Lung (tissue), 11 donors: ENCODE measurements at regions not wholly inside any gene's neighbourhood (a gene's known extent, or its start where the extent isn't known, plus 50 kb on each side); places are given as distances from the start of the nearest gene placed in this dataset.

ENCODE experiments used
- ATAC-seq: fragments of 200-7000 bp; cut with Tn5 transposase; one replicate; pipeline ENCODE4 v1.9.1; 2020; ENCODE audit warnings: moderate number of reproducible peaks; ENCODE audit not compliant: insufficient read depth, low FRiP score
- DNase-seq, 3 donors: peaks; one replicate each; pipeline ENCODE4 v3.0.0-alpha.2; 2013 to 2017
- H3K27ac ChIP-seq, 2 donors: one replicate each; pipeline ENCODE4 v1.5.1; 2013; ENCODE audit warnings: mild to moderate bottlenecking in 2 of 2, moderate library complexity in 2 of 2, control low read depth in 1 of 2, inconsistent platforms in 1 of 2, low read depth in 1 of 2, low read length in 1 of 2
- H3K27me3 ChIP-seq, 3 donors: one replicate each; pipeline ENCODE4 v1.5.1; 2013; ENCODE audit warnings: low read length in 2 of 3; ENCODE audit not compliant: control insufficient read depth in 3 of 3, insufficient read depth in 3 of 3
- H3K36me3 ChIP-seq, 4 donors: one replicate each; pipeline ENCODE4 v1.5.1; 2013; ENCODE audit warnings: low read length in 4 of 4, mild to moderate bottlenecking in 1 of 4, moderate library complexity in 1 of 4; ENCODE audit not compliant: control insufficient read depth in 4 of 4, insufficient read depth in 4 of 4
- H3K4me1 ChIP-seq, 5 donors: one replicate each; pipeline ENCODE4 v1.5.1; 2013; ENCODE audit warnings: low read length in 5 of 5, mild to moderate bottlenecking in 2 of 5, moderate library complexity in 1 of 5; ENCODE audit not compliant: control insufficient read depth in 5 of 5, insufficient read depth in 5 of 5
- H3K4me3 ChIP-seq: one replicate; pipeline ENCODE4 v1.5.1; 2013; ENCODE audit warnings: mild to moderate bottlenecking, control low read depth, moderate library complexity
- H3K9ac ChIP-seq, 2 donors: one replicate each; pipeline ENCODE4 v1.5.1; 2013; ENCODE audit warnings: low read length in 2 of 2, control low read depth in 1 of 2; ENCODE audit not compliant: insufficient read depth in 1 of 2
- H3K9me3 ChIP-seq, 4 donors: one replicate each; pipeline ENCODE4 v1.5.1; 2013; ENCODE audit warnings: low read length in 3 of 4, mild to moderate bottlenecking in 1 of 4, moderate library complexity in 1 of 4; ENCODE audit not compliant: control insufficient read depth in 4 of 4, insufficient read depth in 3 of 4
- CTCF ChIP-seq: IDR thresholded peaks from 2 replicates; pipeline ENCODE4 v1.5.1; 2012; ENCODE audit warnings: mild to moderate bottlenecking; ENCODE audit errors: control extremely low read depth, extremely low read depth
- WGBS, 2 donors: extraction: QIAGEN DNeasy Blood & Tissue Kit; methylation state at CpG; one replicate each; pipeline ENCODE4 v1.1.7; 2013; 5-methylcytosine and 5-hydroxymethylcytosine counted together
- donor health status: control.
- donor health status: control.
- donor health status: Bipolar disorder and iron deficiency.
- donor health status: healthy.
- donor health status: DM: yes; HTN: yes; CAD: no.

GRCh38 chr3:46123646-46124045 lies 84.5 kb downstream of the CCR1 start:
- no peak overlapping the region for H3K4me3 ChIP-seq
- no peak for DNase-seq
- TF ChIP-seq CTCF = no peak
- WGBS, 2 donors = 84 to 90% methylated on average over 3 of the region's 3 CpGs
- H3K4me1 ChIP-seq = peaks cover 0 to 38% (median 4%) of the 10 kb centered on the region in 5 donors
- no peak for ATAC-seq
- no peak overlapping the region for H3K9ac ChIP-seq
- no peaks in the 10 kb centered on the region for H3K36me3 ChIP-seq
- H3K9me3 ChIP-seq = no peaks in the 10 kb centered on the region
- peak overlapping the region in 1 of 2 donors; percentile 46 for H3K27ac ChIP-seq
- H3K27me3 ChIP-seq = no peaks in the 10 kb centered on the region

GRCh38 chr3:46122091-46122490 lies 86.0 kb downstream of the CCR1 start:
- H3K4me3 ChIP-seq = no peak overlapping the region
- no peak overlapping the region for H3K27ac ChIP-seq
- no peaks in the 10 kb centered on the region for H3K27me3 ChIP-seq
- H3K9me3 ChIP-seq = no peaks in the 10 kb centered on the region
- ATAC-seq (no peak), DNase-seq (peak in 2 of 3 donors; percentile 83 to 90)
- WGBS, 2 donors = 46 to 76% methylated on average over 2 of the region's 2 CpGs
- no peak overlapping the region for H3K9ac ChIP-seq
- peaks cover 0 to 38% (median 4%) of the 10 kb centered on the region in 5 donors for H3K4me1 ChIP-seq
- no peaks in the 10 kb centered on the region for H3K36me3 ChIP-seq
- TF ChIP-seq CTCF = no peak

- no peak overlapping the region for H3K27ac ChIP-seq
- 59 to 72% methylated on average over 1 of the region's 1 CpG for WGBS, 2 donors
- H3K9ac ChIP-seq = no peak overlapping the region
- ATAC-seq (no peak), DNase-seq (no peak)
- H3K4me3 ChIP-seq = no peak overlapping the region
- TF ChIP-seq CTCF = no peak
- H3K27me3 ChIP-seq = no peaks in the 10 kb centered on the region
- no peaks in the 10 kb centered on the region for H3K36me3 ChIP-seq
- H3K4me1 ChIP-seq = peaks cover 0 to 44% (median 4%) of the 10 kb centered on the region in 5 donors
- no peaks in the 10 kb centered on the region for H3K9me3 ChIP-seq
These were observed 87.1 kb downstream of the CCR1 start for GRCh38 chr3:46120983-46121382.
